SK-N-SH (cell line): ENCODE measurements at regions not wholly inside any gene's neighbourhood (a gene's known extent, or its start where the extent isn't known, plus 50 kb on each side); places are given as distances from the start of the nearest gene placed in this dataset.

Source experiments
- CTCF ChIA-PET: fragments of 300-600, 350-600 bp; formaldehyde crosslinking; extraction: SDS; loops from one replicate; lab custom pipeline; 2021; lab: Yijun Ruan, JAX
- POLR2A ChIA-PET: fragments of 350-600 bp; sonication (Branson Sonifier 250); formaldehyde crosslinking; extraction: SDS; loops from one replicate; lab custom pipeline; 2020; ENCODE audit warnings: antibody characterized with exemption, inconsistent platforms; lab: Yijun Ruan, JAX
- DNase-seq: peaks from one replicate; pipeline ENCODE4 v3.0.0; 2012
- H2AFZ ChIP-seq: fragments of 200-600 bp; sonication (generic); 2 replicates; pipeline ENCODE4 v1.8.1; 2016; ENCODE audit warnings: antibody characterized with exemption, mild to moderate bottlenecking, low read depth
- H3F3A ChIP-seq: fragments of 200-600 bp; sonication (generic); replicated peaks from 2 replicates; pipeline ENCODE3; 2016; ENCODE audit warnings: antibody characterized with exemption, mild to moderate bottlenecking; ENCODE audit not compliant: insufficient read depth
- H3K27ac ChIP-seq, 2 experiments: fragments of 200-500 bp in 1 of 2; fragments of 200-600 bp in 1 of 2; sonication (Bioruptor generic) in 1 of 2; sonication (generic), shearing (Covaris generic) in 1 of 2; 2 replicates each; pipeline versions ENCODE4 v1.5.1 to v1.6.1; 2014 to 2016; ENCODE audit warnings: low read depth in 2 of 2, inconsistent platforms in 1 of 2, low read length in 1 of 2, mild to moderate bottlenecking in 1 of 2, mixed read lengths in 1 of 2
- H3K27me3 ChIP-seq: fragments of 200-600 bp; sonication (generic), shearing (Covaris generic); 2 replicates; pipeline ENCODE4 v1.6.1; 2016; ENCODE audit warnings: mixed run types; ENCODE audit not compliant: insufficient read depth
- H3K36me3 ChIP-seq, 2 experiments: fragments of 200-500 bp in 1 of 2; fragments of 200-600 bp in 1 of 2; sonication (Bioruptor generic) in 1 of 2; sonication (generic) in 1 of 2; replicated peaks in 1 of 2; 2 replicates each; pipeline versions ENCODE3 to v1.5.1; 2014 to 2016; ENCODE audit warnings: low read length in 1 of 2, mild to moderate bottlenecking in 1 of 2; ENCODE audit not compliant: insufficient read depth in 2 of 2, control insufficient read depth in 1 of 2
- H3K4me1 ChIP-seq, 2 experiments: fragments of 200-500 bp in 1 of 2; fragments of 200-600 bp in 1 of 2; sonication (Bioruptor generic) in 1 of 2; sonication (generic), shearing (Covaris generic) in 1 of 2; 2 replicates each; pipeline versions ENCODE4 v1.5.1 to v1.6.1; 2014 to 2016; ENCODE audit warnings: low read depth in 1 of 2, low read length in 1 of 2, mixed run types in 1 of 2; ENCODE audit not compliant: insufficient read depth in 2 of 2, control insufficient read depth in 1 of 2
- H3K4me2 ChIP-seq: fragments of 200-600 bp; sonication (generic), shearing (Covaris generic); 2 replicates; pipeline ENCODE4 v1.6.1; 2017; ENCODE audit warnings: mixed run types
- H3K4me3 ChIP-seq, 2 experiments: fragments of 200-500 bp in 1 of 2; fragments of 200-600 bp in 1 of 2; sonication (Bioruptor generic) in 1 of 2; sonication (generic), shearing (Covaris generic) in 1 of 2; 2 replicates each; pipeline versions ENCODE4 v1.5.1 to v1.8.1; 2014 to 2016; ENCODE audit warnings: low read depth in 2 of 2, inconsistent platforms in 1 of 2, low read length in 1 of 2, mild to moderate bottlenecking in 1 of 2, mixed read lengths in 1 of 2, moderate library complexity in 1 of 2
- H3K79me2 ChIP-seq: fragments of 200-600 bp; sonication (generic); 2 replicates; pipeline ENCODE4 v1.8.1; 2017; ENCODE audit warnings: mild to moderate bottlenecking; ENCODE audit not compliant: insufficient read depth
- H3K9ac ChIP-seq: fragments of 200-600 bp; sonication (generic); 2 replicates; pipeline ENCODE4 v1.6.1; 2017; ENCODE audit warnings: mixed run types
- H3K9me2 ChIP-seq: fragments of 200-600 bp; sonication (generic); 2 replicates; pipeline ENCODE4 v1.6.1; 2017; ENCODE audit warnings: mixed run types
- H3K9me3 ChIP-seq: fragments of 200-600 bp; sonication (generic); 2 replicates; pipeline ENCODE4 v1.6.1; 2017; ENCODE audit warnings: mixed run types, mild to moderate bottlenecking, moderate library complexity
- H4K20me1 ChIP-seq: fragments of 200-600 bp; sonication (generic); 2 replicates; pipeline ENCODE4 v1.6.1; 2017; ENCODE audit warnings: mild to moderate bottlenecking, mixed run types; ENCODE audit not compliant: insufficient read depth
- CHD2 ChIP-seq: fragments of 150-350 bp; IDR thresholded peaks from 2 replicates; pipeline ENCODE4 v1.6.1; 2018; ENCODE audit warnings: low read length; ENCODE audit not compliant: partially characterized antibody
- GATA2 ChIP-seq: sonication (generic); formaldehyde crosslinking; IDR thresholded peaks from 2 replicates; pipeline ENCODE4 v1.5.0; 2020; ENCODE audit warnings: mild to moderate bottlenecking, missing genetic modification reagents
- JUND ChIP-seq: IDR thresholded peaks from 2 replicates; pipeline ENCODE4 v1.4.0; 2012
- MEF2A ChIP-seq: IDR thresholded peaks from 2 replicates; pipeline ENCODE4 v1.4.0; 2012; ENCODE audit warnings: low read depth, borderline replicate concordance
- NFIC ChIP-seq: IDR thresholded peaks from 2 replicates; pipeline ENCODE4 v1.4.0; 2012; ENCODE audit warnings: borderline replicate concordance
- NRF1 ChIP-seq: IDR thresholded peaks from 2 replicates; pipeline ENCODE4 v1.6.1; 2012; ENCODE audit warnings: low read depth, mild to moderate bottlenecking, low read length
- POLR2AphosphoS5 ChIP-seq: IDR thresholded peaks from 2 replicates; pipeline ENCODE4 v1.6.1; 2012; ENCODE audit warnings: low read depth, low read length
- RAD21 ChIP-seq: IDR thresholded peaks from 2 replicates; pipeline ENCODE4 v1.6.1; 2012; ENCODE audit warnings: mild to moderate bottlenecking, low read length
- SIN3A ChIP-seq: IDR thresholded peaks from 2 replicates; pipeline ENCODE4 v1.6.1; 2012; ENCODE audit warnings: low read depth, mild to moderate bottlenecking, low read length, moderate library complexity, borderline replicate concordance
- TAF1 ChIP-seq: IDR thresholded peaks from 2 replicates; pipeline ENCODE4 v1.6.1; 2012; ENCODE audit warnings: low read depth, mild to moderate bottlenecking, low read length, moderate library complexity, borderline replicate concordance
- TCF12 ChIP-seq: IDR thresholded peaks from 2 replicates; pipeline ENCODE4 v1.4.0; 2012
- TEAD4 ChIP-seq: IDR thresholded peaks from 2 replicates; pipeline ENCODE4 v1.4.0; 2012; ENCODE audit warnings: mild to moderate bottlenecking, borderline replicate concordance; ENCODE audit not compliant: insufficient read depth
- USF1 ChIP-seq: IDR thresholded peaks from 2 replicates; pipeline ENCODE4 v1.4.0; 2012; ENCODE audit warnings: low read depth, borderline replicate concordance
- USF2 ChIP-seq: fragments of 150-350 bp; IDR thresholded peaks from 2 replicates; pipeline ENCODE4 v1.6.1; 2017; ENCODE audit warnings: antibody characterized with exemption, low read length, low read depth, borderline replicate concordance
- WGBS: methylation state at CpG from one replicate; pipeline ENCODE4 v1.1.6; 2017; ENCODE audit warnings: low lambda C conversion rate; 5-methylcytosine and 5-hydroxymethylcytosine counted together
- TF ChIP-seq, protein P1 (sequence below): IDR thresholded peaks from 2 replicates; pipeline ENCODE4 v1.4.0; 2012; ENCODE audit warnings: low read depth
- TF ChIP-seq, protein P2 (sequence below): IDR thresholded peaks from 2 replicates; pipeline ENCODE4; 2012

DNA sequence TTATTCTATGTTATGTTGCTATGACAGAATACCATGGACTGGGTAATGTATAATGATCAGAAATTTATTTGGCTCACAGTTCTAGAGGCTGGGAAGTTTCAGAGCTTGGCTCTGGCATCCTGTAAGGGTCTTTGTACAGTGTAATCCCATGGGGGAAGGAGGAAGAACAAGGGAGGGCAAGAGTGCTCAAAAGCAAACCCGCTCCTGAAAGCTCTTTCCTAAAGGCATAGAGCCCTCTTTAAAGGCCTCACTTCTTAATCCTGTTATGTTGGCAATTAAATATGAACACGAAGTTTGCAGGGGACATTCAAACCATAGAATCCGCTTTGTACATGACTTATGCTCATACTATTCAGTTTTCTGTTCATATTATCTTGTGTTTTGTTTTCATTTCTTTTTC lies 191.3 kb upstream of the CTSO start:
- no peak overlapping the region for H3K4me3 ChIP-seq
- H3K79me2 ChIP-seq: no peaks in the 10 kb centered on the region
- H3K27ac ChIP-seq: no peak overlapping the region
- no peaks in the 10 kb centered on the region for H3F3A ChIP-seq
- no peaks in the 10 kb centered on the region for H4K20me1 ChIP-seq
- no peak overlapping the region for H3K9ac ChIP-seq
- H3K36me3 ChIP-seq: no peaks in the 10 kb centered on the region
- CTCF ChIA-PET: no interaction called here
- H3K9me3 ChIP-seq: no peaks in the 10 kb centered on the region
- 8% methylated on average over 3 of the region's 3 CpGs for WGBS
- POLR2A ChIA-PET: no interaction called here
- no peak overlapping the region for H2AFZ ChIP-seq
- H3K27me3 ChIP-seq: no peaks in the 10 kb centered on the region
- TF ChIP-seq, protein P1, sequence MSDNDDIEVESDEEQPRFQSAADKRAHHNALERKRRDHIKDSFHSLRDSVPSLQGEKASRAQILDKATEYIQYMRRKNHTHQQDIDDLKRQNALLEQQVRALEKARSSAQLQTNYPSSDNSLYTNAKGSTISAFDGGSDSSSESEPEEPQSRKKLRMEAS: no peak
- TF ChIP-seq RAD21: no peak
- TF ChIP-seq NRF1: no peak
- no peak for TF ChIP-seq JUND
- no peak for TF ChIP-seq NFIC
- DNase-seq: no peak
- H3K9me2 ChIP-seq: no peaks in the 10 kb centered on the region
- H3K4me2 ChIP-seq: no peak overlapping the region
- H3K4me1 ChIP-seq: no peaks in the 10 kb centered on the region

- H3K36me3 ChIP-seq: no peaks in the 10 kb centered on the region
- no peak overlapping the region for H2AFZ ChIP-seq
- H3K4me2 ChIP-seq: no peak overlapping the region
- H4K20me1 ChIP-seq: no peaks in the 10 kb centered on the region
- no peaks in the 10 kb centered on the region for H3K9me2 ChIP-seq
- H3K4me3 ChIP-seq: no peak overlapping the region
- no peak overlapping the region for H3K9ac ChIP-seq
- WGBS: 11% methylated on average over 9 of the region's 9 CpGs
- no peaks in the 10 kb centered on the region for H3K79me2 ChIP-seq
- no peak for DNase-seq
- H3K27ac ChIP-seq: no peak overlapping the region
- no peaks in the 10 kb centered on the region for H3K27me3 ChIP-seq
- ChIA-PET POLR2A (no interaction called here), CTCF (interaction anchor here (0.7 to 1.5 kb wide), 3 partner anchors 26 to 415 kb away, joined by 3 to 4 read pairs (median 3); no protein-coding TSS in a partner anchor)
- no peaks in the 10 kb centered on the region for H3K4me1 ChIP-seq
- H3F3A ChIP-seq: no peaks in the 10 kb centered on the region
- no peaks in the 10 kb centered on the region for H3K9me3 ChIP-seq
- TF ChIP-seq MEF2A: no peak
- no peak for TF ChIP-seq GATA2
- no peak for TF ChIP-seq CHD2
- TF ChIP-seq NRF1: no peak
- TF ChIP-seq, protein P2, sequence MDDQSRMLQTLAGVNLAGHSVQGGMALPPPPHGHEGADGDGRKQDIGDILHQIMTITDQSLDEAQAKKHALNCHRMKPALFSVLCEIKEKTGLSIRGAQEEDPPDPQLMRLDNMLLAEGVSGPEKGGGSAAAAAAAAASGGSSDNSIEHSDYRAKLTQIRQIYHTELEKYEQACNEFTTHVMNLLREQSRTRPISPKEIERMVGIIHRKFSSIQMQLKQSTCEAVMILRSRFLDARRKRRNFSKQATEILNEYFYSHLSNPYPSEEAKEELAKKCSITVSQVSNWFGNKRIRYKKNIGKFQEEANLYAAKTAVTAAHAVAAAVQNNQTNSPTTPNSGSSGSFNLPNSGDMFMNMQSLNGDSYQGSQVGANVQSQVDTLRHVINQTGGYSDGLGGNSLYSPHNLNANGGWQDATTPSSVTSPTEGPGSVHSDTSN: no peak
- no peak for TF ChIP-seq TAF1
- no peak for TF ChIP-seq SIN3A
- no peak for TF ChIP-seq JUND
- no peak for TF ChIP-seq USF2
- TF ChIP-seq TCF12: no peak
- no peak for TF ChIP-seq USF1
- no peak for TF ChIP-seq TEAD4
- no peak for TF ChIP-seq POLR2AphosphoS5
Measured at GRCh38 chr4:156138781-156139280, 185.2 kb upstream of the CTSO start.
